ENCODE measurements at regions not wholly inside any gene's neighbourhood (a gene's known extent, or its start where the extent isn't known, plus 50 kb on each side); places are given as distances from the start of the nearest gene placed in this dataset.

DNA sequence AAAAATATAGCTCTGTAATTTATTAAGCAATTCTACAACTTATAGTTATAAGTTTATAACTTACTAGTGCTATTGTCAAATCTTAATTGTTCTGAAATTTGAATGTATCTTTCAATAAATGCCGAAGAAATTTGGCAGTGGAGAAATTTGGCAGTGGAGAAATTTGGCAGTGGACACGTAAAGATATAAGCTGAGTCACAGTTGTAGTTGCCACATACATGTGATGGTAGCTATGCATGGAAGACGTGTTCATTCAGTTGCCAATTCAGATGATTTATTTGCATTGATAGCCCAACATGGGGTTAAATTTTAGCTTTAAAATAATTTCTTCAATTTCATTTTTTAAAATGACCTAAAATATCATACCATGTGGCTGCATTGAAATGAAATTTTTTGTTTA, 127.8 kb upstream of the NR4A3 start:
- H3K27me3 ChIP-seq (ENCODE audit: control insufficient read depth, insufficient read depth, low read length): no peaks in the 10 kb centered on the region
- H3K4me1 ChIP-seq (ENCODE audit: control insufficient read depth, insufficient read depth, low read length): no peaks in the 10 kb centered on the region
- no peak overlapping the region for H3K4me3 ChIP-seq (ENCODE audit: low read length)
- H3K9me3 ChIP-seq (ENCODE audit: control insufficient read depth, low read length): no peaks in the 10 kb centered on the region
- no peak overlapping the region for H3K9ac ChIP-seq (ENCODE audit: low read length)
- H3K36me3 ChIP-seq (ENCODE audit: control insufficient read depth, insufficient read depth, low read length): no peaks in the 10 kb centered on the region

DNA sequence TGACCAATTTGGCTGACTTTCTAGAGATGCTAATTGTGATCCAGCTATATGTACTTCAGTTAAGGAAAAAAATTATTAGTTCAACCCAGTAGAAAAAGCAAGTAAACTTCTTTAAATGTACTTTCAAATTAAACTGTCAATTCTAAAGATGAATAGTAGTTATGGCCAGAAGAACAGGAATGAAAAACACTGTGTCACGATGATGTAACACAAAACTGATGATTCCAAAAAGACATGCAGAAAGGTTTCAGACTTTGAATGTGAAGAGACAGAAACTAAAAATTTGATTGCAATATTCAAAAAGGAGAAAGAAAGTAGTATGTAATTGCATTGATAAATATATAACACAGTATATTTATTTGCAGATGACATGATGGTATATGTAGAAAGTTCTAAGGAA, 127.3 kb upstream of the NR4A3 start:
- Histone ChIP-seq H3K36me3 (ENCODE audit: control insufficient read depth, insufficient read depth, low read length) (no peaks in the 10 kb centered on the region), H3K9ac (ENCODE audit: low read length) (no peak overlapping the region), H3K4me1 (ENCODE audit: control insufficient read depth, insufficient read depth, low read length) (no peaks in the 10 kb centered on the region), H3K9me3 (ENCODE audit: control insufficient read depth, low read length) (no peaks in the 10 kb centered on the region), H3K27me3 (ENCODE audit: control insufficient read depth, insufficient read depth, low read length) (no peaks in the 10 kb centered on the region), H3K4me3 (ENCODE audit: low read length) (no peak overlapping the region)

DNA sequence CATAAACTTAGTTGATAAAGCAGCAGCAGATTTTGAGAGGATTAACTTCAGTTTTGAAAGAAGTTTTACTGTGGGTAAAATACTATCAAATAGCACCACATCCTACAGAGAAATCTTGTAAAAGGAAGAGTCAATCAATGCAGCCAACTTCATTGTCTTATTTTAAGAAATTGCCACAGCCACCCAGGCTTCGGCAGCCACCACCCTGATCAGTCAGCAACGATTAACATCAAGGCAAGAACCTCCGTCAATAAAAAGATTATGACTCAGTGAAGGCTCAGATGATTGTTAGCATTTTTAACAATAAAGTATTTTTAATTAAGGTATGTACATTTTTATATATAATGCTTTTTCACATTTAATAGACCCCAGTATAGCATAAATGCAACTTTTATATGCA, 122.3 kb upstream of the NR4A3 start:
- H3K4me3 ChIP-seq (ENCODE audit: low read length): no peak overlapping the region
- no peaks in the 10 kb centered on the region for H3K36me3 ChIP-seq (ENCODE audit: control insufficient read depth, insufficient read depth, low read length)
- H3K27me3 ChIP-seq (ENCODE audit: control insufficient read depth, insufficient read depth, low read length): no peaks in the 10 kb centered on the region
- H3K9me3 ChIP-seq (ENCODE audit: control insufficient read depth, low read length): no peaks in the 10 kb centered on the region
- H3K4me1 ChIP-seq (ENCODE audit: control insufficient read depth, insufficient read depth, low read length): no peaks in the 10 kb centered on the region
- H3K9ac ChIP-seq (ENCODE audit: low read length): no peak overlapping the region

DNA sequence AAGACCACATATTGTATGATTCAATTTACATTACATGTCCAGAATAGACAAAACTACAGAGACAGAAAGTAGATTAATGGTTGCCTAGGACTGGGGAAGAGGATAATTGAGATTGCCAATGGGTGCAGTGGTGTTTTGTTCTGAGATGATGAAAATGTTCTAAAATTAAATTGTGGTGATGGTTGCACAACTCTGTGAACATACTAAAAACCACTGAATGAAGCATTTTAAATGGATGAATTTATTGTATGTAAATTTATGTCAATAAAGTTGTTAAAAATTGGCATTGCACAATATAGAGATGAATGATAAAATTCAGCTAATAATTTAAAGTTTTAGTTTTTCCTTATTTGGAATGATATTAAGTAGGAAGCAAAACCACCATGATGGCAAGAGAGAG, 109.5 kb upstream of the NR4A3 start:
- no peak overlapping the region for H3K9ac ChIP-seq (ENCODE audit: low read length)
- no peaks in the 10 kb centered on the region for H3K9me3 ChIP-seq (ENCODE audit: control insufficient read depth, low read length)
- no peaks in the 10 kb centered on the region for H3K36me3 ChIP-seq (ENCODE audit: control insufficient read depth, insufficient read depth, low read length)
- no peak overlapping the region for H3K4me3 ChIP-seq (ENCODE audit: low read length)
- no peaks in the 10 kb centered on the region for H3K4me1 ChIP-seq (ENCODE audit: control insufficient read depth, insufficient read depth, low read length)
- H3K27me3 ChIP-seq (ENCODE audit: control insufficient read depth, insufficient read depth, low read length): no peaks in the 10 kb centered on the region

DNA sequence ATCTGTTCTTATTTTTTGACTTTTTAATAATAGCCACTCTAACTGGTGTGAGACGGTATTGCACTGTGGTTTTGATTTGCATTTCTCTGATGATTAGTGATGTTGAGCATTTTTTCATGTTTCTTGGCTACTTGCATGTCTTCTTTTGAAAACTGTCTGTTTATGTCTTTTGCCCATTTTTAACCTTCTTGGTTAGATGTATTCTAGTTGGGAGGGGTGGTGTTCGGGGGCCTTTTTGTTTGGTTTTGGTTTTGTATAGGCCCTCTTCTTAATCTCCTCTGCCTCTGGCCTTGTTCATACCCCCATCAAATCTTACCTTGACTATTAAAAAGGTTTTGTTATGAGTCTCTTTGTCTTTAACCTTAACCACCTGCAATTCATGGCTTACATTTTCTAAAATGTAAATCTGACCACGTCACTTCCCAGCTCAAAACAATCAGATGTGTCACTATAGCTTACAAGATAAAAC, 107.8 kb upstream of the NR4A3 start:
- Histone ChIP-seq H3K9me3 (ENCODE audit: control insufficient read depth, low read length) (no peaks in the 10 kb centered on the region), H3K4me3 (ENCODE audit: low read length) (no peak overlapping the region), H3K9ac (ENCODE audit: low read length) (no peak overlapping the region), H3K4me1 (ENCODE audit: control insufficient read depth, insufficient read depth, low read length) (no peaks in the 10 kb centered on the region), H3K27me3 (ENCODE audit: control insufficient read depth, insufficient read depth, low read length) (no peaks in the 10 kb centered on the region), H3K36me3 (ENCODE audit: control insufficient read depth, insufficient read depth, low read length) (no peaks in the 10 kb centered on the region)

DNA sequence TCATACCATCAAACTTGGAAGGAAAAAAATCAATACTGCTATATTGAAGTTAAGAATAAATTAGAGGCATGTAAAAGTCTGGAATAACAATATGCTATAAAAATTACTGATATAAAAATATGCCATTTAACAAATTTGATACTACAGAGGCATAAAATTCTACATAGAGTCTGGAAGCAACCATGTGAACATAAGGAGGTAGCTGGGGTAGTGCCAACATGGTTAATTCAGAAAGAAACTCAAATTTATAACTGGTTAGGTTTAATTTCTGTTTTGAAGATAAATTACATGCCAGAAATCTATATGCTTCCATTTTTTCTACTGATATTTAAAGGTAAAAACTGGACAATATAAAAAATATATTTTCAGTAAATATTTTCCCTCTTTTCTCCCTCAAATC, 103.1 kb upstream of the NR4A3 start:
- no peaks in the 10 kb centered on the region for H3K36me3 ChIP-seq (ENCODE audit: control insufficient read depth, insufficient read depth, low read length)
- no peaks in the 10 kb centered on the region for H3K27me3 ChIP-seq (ENCODE audit: control insufficient read depth, insufficient read depth, low read length)
- no peaks in the 10 kb centered on the region for H3K9me3 ChIP-seq (ENCODE audit: control insufficient read depth, low read length)
- H3K9ac ChIP-seq (ENCODE audit: low read length): no peak overlapping the region
- no peak overlapping the region for H3K4me3 ChIP-seq (ENCODE audit: low read length)
- H3K4me1 ChIP-seq (ENCODE audit: control insufficient read depth, insufficient read depth, low read length): no peaks in the 10 kb centered on the region

DNA sequence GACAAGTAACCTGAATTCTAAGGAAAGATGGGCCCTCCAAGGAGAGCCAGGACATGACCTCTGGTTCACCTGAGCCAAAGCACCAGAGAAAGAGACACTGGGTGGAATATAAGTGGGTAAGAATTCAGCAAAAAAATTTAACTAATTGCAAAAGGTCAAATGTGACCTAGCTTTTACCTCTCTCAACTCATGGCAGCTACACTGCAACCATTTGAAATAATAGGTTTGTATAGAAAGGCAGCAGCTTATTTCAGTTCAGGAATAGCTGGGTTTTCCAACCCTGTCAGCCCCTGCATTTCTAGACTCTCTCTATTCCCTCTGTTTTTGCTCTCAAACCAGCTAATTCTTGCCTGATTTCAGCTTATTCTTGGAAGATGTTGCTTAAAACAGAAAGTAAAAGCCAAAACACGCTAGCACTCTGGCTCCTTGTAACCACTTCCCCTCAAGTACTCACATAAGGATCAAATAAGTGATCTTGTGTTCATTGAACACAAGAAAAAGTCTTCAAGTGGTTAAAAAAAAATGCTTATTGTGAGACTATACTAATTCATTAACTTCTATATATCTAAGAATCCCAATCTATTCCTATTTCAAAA, 101.1 kb upstream of the NR4A3 start:
- H3K4me1 ChIP-seq (ENCODE audit: control insufficient read depth, insufficient read depth, low read length): no peaks in the 10 kb centered on the region
- H3K9ac ChIP-seq (ENCODE audit: low read length): no peak overlapping the region
- H3K36me3 ChIP-seq (ENCODE audit: control insufficient read depth, insufficient read depth, low read length): no peaks in the 10 kb centered on the region
- no peak overlapping the region for H3K4me3 ChIP-seq (ENCODE audit: low read length)
- no peaks in the 10 kb centered on the region for H3K9me3 ChIP-seq (ENCODE audit: control insufficient read depth, low read length)
- no peaks in the 10 kb centered on the region for H3K27me3 ChIP-seq (ENCODE audit: control insufficient read depth, insufficient read depth, low read length)

DNA sequence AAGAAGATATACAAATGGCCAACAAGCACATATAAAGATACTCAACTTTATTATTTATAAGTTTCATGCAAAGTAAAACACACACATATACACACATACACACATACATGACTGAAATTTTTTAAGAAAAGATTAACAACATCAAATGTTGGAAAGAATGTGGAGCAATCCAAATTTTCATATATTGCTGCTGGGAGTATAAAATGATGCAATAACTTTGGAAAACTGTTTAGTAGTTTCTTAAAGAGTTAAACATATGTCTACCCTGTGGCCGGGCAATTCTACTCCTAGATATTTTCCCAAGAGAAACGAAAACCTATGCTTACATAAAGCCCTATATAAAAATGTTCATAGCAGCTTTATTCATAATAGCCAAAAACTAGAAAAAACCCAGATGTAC, 99.8 kb upstream of the NR4A3 start:
- Histone ChIP-seq H3K9me3 (ENCODE audit: control insufficient read depth, low read length) (no peaks in the 10 kb centered on the region), H3K27me3 (ENCODE audit: control insufficient read depth, insufficient read depth, low read length) (no peaks in the 10 kb centered on the region), H3K9ac (ENCODE audit: low read length) (no peak overlapping the region), H3K4me1 (ENCODE audit: control insufficient read depth, insufficient read depth, low read length) (no peaks in the 10 kb centered on the region), H3K4me3 (ENCODE audit: low read length) (no peak overlapping the region), H3K36me3 (ENCODE audit: control insufficient read depth, insufficient read depth, low read length) (no peaks in the 10 kb centered on the region)

DNA sequence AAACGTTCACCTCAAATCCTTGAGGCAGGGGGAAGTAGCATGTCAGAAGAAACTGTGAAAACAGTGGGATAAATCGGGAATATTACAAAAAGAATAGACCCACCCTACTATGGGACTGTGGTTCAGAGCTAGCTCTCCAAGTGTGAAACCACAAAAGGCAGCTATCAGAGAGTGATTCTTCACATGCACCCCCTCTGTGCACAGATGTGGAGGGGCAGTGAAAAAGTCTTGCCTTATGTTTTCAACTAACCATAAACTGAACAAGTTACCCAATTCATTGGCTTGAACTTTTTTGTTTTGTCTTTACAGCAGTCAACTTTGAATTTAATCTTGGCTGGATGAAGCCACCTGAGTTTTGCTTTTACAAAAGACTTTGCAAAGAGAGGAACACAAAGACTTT, 98.8 kb upstream of the NR4A3 start:
- Histone ChIP-seq H3K9ac (ENCODE audit: low read length) (no peak overlapping the region), H3K4me3 (ENCODE audit: low read length) (no peak overlapping the region), H3K36me3 (ENCODE audit: control insufficient read depth, insufficient read depth, low read length) (no peaks in the 10 kb centered on the region), H3K9me3 (ENCODE audit: control insufficient read depth, low read length) (no peaks in the 10 kb centered on the region), H3K4me1 (ENCODE audit: control insufficient read depth, insufficient read depth, low read length) (no peaks in the 10 kb centered on the region), H3K27me3 (ENCODE audit: control insufficient read depth, insufficient read depth, low read length) (no peaks in the 10 kb centered on the region)

DNA sequence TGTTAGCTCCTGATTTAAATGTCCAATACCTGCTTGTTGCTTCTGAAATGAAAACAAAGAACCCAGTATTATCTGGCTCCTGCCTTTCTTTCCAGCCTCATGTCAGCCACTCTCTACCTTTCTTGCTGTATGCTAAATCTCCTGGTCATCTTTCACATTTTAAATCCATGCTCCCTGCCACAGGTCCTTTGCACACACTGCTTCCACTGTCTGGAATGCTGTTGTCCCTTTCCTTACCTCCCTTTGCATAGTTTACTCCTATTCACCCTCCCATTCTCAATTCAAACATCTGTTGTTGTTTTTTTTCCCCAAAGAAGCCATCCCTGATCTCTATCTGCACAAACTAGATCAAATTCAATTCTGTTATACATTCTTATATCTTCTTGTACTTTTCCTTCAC, 97.0 kb upstream of the NR4A3 start:
- no peaks in the 10 kb centered on the region for H3K27me3 ChIP-seq (ENCODE audit: control insufficient read depth, insufficient read depth, low read length)
- H3K4me3 ChIP-seq (ENCODE audit: low read length): no peak overlapping the region
- no peak overlapping the region for H3K9ac ChIP-seq (ENCODE audit: low read length)
- H3K9me3 ChIP-seq (ENCODE audit: control insufficient read depth, low read length): no peaks in the 10 kb centered on the region
- H3K36me3 ChIP-seq (ENCODE audit: control insufficient read depth, insufficient read depth, low read length): no peaks in the 10 kb centered on the region
- no peaks in the 10 kb centered on the region for H3K4me1 ChIP-seq (ENCODE audit: control insufficient read depth, insufficient read depth, low read length)

DNA sequence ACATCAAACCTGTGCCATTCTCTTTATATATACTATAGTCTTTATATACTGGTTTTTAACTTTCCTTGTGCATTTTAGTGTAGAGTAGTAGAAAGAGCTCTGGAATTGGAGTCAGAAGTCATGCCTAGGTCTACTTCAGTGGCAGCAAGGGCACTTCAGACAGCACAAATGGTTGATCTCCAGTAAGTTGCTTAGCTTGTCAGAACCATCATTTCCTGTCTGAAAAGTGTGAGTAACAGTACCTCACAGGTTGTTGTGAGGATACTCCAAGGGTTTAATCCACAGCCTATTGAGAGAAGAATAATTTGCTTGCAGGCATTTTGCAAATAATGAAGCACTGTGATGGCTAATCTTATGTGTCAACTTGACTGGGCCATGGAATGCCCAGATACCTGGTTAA, 95.8 kb upstream of the NR4A3 start:
- no peak overlapping the region for H3K4me3 ChIP-seq (ENCODE audit: low read length)
- H3K36me3 ChIP-seq (ENCODE audit: control insufficient read depth, insufficient read depth, low read length): no peaks in the 10 kb centered on the region
- no peak overlapping the region for H3K9ac ChIP-seq (ENCODE audit: low read length)
- no peaks in the 10 kb centered on the region for H3K27me3 ChIP-seq (ENCODE audit: control insufficient read depth, insufficient read depth, low read length)
- no peaks in the 10 kb centered on the region for H3K9me3 ChIP-seq (ENCODE audit: control insufficient read depth, low read length)
- no peaks in the 10 kb centered on the region for H3K4me1 ChIP-seq (ENCODE audit: control insufficient read depth, insufficient read depth, low read length)

DNA sequence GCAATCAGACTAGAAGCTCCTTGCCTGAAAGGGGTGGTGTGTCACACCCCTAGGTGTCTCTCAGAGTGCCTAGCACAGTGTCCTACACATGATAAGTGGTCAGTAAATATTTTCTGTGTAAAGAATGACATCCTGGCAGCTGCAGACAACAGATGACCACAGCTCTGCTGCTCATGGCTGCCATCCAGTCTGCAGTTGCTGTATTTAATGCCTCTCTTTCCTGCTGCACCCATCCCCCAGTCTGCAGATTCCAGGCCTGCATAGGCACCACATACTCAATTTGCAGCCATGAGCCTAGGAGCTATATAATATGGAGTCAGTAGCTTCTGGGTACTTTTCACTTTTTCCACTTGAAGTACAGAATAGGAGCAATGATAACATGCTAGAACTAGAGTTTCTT, 94.9 kb upstream of the NR4A3 start:
- no peaks in the 10 kb centered on the region for H3K36me3 ChIP-seq (ENCODE audit: control insufficient read depth, insufficient read depth, low read length)
- no peak overlapping the region for H3K9ac ChIP-seq (ENCODE audit: low read length)
- no peaks in the 10 kb centered on the region for H3K27me3 ChIP-seq (ENCODE audit: control insufficient read depth, insufficient read depth, low read length)
- H3K4me1 ChIP-seq (ENCODE audit: control insufficient read depth, insufficient read depth, low read length): no peaks in the 10 kb centered on the region
- H3K9me3 ChIP-seq (ENCODE audit: control insufficient read depth, low read length): no peaks in the 10 kb centered on the region
- no peak overlapping the region for H3K4me3 ChIP-seq (ENCODE audit: low read length)

DNA sequence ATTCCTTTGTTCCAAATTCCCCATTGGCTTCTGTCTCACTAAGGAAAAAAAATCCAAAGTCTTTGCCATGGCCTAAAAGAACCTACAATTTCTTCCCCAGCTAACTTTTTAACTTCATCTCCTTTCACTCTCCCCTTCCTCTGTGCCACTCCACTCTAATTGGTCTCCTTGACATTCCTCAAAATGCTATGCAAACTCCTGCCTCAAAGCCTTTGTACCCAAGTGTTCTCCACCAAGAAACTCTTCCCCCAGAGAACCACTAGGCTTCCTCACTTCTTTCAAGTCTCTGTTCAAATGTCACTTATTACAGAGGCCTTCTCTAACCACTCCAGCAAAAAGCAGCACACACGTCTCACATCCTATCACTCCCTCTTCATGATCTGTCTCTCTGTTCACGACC, 91.6 kb upstream of the NR4A3 start:
- Histone ChIP-seq H3K4me1 (ENCODE audit: control insufficient read depth, insufficient read depth, low read length) (no peaks in the 10 kb centered on the region), H3K36me3 (ENCODE audit: control insufficient read depth, insufficient read depth, low read length) (no peaks in the 10 kb centered on the region), H3K4me3 (ENCODE audit: low read length) (no peak overlapping the region), H3K27me3 (ENCODE audit: control insufficient read depth, insufficient read depth, low read length) (no peaks in the 10 kb centered on the region), H3K9ac (ENCODE audit: low read length) (no peak overlapping the region), H3K9me3 (ENCODE audit: control insufficient read depth, low read length) (no peaks in the 10 kb centered on the region)

Measured in mucosa of stomach (tissue), 1 donor.